ENCODE measurements at regions not wholly inside any gene's neighbourhood (a gene's known extent, or its start where the extent isn't known, plus 50 kb on each side); places are given as distances from the start of the nearest gene placed in this dataset.

DNA sequence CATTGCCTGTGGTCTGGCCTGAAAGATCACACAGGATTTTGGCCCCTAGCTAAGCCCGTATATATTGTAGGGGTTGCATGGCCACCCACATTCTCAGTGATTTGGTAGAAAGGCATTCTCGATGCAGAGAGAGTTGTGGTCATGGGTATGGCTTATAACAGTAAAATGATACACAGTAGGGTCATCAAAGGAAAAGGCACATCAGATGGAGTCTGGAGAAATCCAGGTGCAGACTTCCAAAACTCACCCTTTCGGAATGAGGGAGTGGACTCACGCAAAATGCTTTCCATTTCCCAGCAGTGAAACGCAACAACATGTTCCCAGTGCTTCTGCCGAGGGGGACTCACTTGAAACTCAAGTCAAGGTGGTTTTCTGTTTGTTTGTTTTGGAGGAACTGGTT is 802.5 kb upstream of the SLITRK1 start:
- DNase-seq, result no peak

DNA sequence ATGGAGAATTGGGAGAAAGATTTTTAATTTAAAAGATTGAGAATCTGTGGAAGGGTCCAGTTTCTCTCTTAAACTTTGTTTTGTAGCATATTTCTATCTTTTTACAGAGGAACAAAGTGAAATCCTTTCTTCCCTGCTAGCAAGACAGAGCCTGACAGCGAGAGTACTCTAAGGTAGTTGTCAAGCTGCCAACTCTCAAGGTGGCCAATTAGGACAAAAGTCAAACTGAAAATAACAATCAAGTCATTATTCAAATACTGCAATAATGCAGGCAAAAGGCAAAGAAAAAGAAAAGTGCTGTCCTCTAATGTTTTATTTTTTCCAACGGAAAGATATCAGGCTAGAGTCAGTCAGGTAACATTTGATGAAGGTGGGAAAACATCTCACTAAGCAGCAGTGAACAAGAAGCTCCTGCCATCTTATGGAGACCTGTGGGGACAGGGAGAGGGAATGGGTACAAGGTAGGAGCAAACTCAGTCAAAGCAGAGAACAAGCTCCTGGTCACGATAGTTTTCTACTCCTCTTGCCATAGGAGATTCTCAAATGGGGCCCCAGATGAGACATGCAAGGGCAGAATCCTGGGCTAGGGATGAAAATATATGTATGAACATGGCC is 801.9 kb upstream of the SLITRK1 start:
- no peak for DNase-seq

DNA sequence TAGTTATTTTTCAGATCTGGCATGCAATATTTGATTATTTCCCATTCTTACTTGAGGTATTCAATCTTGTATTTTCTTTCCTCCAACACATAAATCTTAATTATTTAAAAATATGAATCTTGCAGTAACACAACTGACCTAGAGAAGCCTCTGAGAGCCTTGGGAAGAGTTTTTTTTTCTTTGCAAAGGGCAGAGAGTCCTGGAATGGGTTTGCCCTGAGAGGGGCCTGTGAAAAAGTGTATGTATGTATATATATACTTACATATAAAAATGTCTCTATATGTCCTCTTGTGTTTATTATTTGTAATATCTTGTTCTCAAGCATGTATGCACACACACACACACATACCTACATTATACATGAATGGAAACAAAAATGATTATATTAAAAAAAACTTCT is 801.2 kb upstream of the SLITRK1 start:
- DNase-seq, result no peak

DNA sequence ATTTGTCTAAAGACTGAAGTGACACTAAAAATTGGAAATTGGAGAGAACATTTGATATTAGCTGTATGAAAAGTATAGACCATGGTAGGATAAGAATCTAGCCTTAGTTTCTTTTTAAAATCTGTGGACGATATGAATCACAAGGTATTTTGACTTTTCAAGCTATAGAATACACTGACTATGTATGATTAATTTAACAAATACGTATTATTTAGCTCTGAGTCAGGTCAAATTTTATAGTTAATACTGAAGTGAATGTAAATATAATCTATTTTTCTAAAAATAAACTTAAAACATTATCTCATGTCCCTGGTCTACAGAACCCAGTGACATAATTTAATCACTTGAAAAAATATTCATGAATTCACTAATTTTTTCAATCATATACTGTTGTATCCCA is 795.6 kb upstream of the SLITRK1 start:
- DNase-seq, result no peak

DNA sequence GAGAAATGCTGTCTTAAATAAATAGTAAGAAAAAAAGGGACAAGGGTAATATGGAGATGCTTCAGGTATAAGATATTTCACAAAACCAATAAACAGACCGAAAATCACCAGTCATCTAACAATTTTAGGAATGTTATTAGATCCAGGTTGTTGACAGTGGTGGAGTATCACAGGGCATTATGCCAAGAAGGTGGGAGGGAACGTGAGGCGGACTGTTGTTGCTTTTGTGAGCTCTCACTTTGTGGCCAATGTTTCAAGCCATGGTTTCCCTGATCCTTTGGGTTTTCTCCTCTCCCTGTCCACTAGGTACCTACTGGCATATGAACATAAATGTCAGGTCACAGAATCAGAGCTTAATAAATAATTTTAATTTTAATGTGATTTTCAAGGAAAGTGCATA is 790.3 kb upstream of the SLITRK1 start:
- DNase-seq, result no peak

DNA sequence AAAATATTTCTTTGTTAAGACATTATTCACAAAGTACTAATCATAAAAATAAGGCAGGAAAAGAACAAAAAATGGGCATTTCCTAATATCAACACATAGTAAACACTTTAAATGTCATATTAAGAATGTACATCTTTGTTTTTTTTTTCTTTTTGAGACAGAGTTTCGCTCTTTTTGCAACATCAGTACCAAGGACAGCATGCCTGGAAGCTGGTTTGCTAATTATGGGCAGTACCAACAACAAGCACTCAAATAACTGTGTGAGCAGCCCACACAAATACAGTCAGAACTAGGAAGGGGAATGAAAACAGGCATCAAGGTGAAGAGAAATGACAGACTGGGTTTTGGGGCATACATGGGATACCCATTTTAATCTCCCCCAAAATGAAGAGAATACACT is 788.0 kb upstream of the SLITRK1 start:
- no peak for DNase-seq

DNA sequence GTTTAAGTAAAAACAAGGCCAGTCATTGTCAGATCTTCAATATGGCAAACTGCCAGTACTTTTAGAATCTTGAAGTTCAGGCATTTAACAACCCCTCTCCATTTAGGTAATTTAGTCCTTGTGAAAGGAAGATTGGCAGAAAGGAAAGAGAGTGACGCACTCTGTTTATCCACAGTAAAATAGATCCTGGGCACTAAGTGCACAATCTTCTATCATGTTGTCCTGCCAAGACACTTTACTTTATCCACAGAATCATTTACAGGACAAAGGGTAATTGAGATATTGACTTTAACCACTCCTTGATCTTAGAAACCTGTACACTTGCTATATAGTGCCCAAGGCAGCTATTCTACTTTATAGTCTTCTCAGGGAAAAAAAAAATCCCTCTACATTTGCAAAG is 786.4 kb upstream of the SLITRK1 start:
- no peak for DNase-seq

DNA sequence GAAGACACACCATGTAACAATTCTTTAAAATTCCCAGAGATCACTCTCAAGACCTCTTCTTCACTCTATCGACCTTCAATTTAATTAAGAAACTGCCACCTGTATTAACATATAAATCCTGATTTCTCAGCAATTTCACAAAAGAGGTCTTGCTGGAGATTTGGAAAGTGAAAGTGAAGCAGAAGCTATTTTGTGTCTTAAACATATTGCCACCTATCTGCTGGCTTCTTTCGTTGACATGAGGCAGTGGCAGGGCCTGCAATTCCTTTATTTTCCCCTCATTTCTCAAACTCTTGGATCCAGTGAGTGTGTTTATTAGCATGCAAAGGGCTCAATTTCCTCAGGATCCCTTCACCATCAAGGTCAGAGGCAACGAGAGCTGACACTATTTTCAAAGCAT is 780.2 kb upstream of the SLITRK1 start:
- no peak for DNase-seq

DNA sequence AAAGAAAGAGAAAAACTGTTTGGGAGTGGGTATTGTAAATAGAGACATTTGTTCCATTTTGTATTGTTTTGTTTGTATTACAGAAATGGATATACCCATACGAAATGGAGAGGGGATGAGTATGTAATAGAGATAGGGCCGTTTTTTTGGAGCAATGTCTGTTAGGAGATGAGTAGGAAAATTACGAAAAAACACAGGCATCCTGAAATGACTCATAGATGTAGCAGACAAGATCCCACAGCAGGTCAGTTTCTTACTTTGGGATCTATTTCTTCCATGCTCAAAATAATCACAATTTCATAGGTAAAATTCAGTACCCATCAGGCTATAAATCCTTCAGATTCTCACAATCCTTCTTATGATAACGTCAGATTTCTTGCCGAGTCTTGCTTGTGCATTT is 779.4 kb upstream of the SLITRK1 start:
- no peak for DNase-seq

DNA sequence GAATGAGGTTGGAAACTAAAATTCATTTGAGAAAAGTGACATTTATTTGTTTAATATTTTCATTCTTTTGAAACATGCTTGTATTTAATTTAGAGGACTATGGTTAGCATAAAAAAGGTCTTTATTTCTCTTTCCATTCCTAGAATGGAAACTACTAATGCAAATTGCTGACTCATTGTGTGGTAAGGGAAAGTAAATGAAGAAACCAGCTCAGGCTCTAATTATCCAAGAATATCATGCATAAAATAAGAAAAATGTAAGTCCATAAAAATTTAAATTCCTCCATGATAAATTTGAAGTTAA is 777.0 kb upstream of the SLITRK1 start:
- no peak for DNase-seq

DNA sequence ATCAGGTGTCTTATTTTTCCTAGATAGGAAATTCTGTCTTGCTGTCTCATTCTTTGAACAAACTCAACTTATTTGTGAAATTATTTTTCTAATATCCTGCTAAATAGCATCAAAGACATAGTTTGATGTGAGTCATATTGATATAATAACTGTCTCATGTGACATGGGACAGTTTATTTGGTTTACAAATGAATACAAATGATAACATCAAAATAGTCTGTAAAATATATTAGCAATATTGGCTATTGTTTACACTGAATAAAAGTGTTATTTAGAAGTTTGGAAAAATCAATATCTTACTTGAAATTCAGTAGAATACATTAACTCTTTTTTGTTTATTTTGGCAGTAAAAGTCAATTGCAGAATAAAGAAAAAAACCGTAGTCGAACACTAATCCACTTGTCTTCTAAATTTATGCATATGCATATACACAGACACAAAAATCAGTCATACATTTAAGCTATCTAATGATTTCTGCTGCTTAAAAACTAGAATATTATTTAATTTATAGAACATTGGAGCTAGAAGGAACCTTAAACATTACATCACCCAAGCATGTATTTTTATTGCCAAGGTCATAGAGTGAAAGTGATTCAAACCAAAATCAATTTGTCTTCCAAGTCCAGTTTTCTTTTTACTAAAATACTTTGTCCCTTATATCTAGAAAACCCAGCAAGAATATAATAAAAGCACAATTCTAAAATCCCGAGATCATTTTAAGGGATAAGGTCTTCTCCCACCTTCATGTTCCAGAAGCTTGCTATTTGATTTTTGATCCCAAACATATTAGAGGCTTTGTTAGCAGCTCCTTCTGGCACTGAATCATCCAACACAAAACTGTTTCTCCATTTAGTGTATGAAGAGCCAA is 776.5 kb upstream of the SLITRK1 start:
- DNase-seq, result no peak

DNA sequence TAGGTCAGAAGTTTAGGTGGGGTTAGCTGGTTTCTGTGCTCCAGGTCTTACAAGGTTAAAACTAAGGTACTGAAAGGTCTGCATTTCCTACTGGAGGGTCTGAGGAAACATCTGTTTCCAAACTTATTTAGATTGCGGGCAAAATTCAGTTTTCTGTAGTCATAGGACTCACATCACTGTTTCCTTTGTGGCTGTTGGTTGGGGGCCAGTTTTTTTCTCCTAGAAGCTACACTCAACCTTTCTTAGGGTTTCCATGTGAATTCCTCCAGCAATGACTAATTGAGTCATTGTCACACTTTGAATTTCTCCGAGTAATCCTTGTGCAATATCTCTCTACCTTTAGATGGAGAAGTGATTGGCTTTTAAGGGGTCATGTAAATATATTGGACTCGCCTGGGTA is 773.4 kb upstream of the SLITRK1 start:
- DNase-seq, result no peak

DNA sequence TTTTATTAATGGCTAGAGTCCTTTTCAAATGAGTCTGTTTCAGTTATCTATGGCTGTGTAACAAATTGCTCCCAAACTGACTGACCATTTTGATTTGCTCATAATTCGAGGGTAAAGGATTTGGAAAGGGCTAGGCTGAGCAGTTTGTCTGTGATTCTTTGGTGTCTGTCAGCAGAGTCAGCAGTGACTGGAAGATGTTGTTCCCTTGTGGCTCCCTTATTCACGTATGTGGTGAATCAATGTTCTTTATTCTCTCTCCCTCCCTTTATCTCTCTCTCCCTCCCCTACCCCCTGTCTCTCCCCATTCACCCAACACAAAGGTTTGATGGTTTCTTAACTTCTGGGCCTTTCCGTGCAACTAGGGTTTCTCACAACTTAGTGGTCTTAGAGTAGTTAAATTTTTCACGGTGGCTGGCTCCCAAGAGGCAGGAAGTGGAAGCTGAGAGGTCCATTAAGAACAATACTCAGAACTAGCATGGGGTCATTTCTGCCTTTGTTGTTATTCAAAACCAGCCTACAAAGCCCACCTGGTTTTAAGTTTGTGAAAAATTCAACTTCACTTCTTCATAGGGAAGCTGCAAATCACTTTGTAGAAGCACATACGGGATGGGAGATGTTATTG is 772.5 kb upstream of the SLITRK1 start:
- DNase-seq, result no peak

DNA sequence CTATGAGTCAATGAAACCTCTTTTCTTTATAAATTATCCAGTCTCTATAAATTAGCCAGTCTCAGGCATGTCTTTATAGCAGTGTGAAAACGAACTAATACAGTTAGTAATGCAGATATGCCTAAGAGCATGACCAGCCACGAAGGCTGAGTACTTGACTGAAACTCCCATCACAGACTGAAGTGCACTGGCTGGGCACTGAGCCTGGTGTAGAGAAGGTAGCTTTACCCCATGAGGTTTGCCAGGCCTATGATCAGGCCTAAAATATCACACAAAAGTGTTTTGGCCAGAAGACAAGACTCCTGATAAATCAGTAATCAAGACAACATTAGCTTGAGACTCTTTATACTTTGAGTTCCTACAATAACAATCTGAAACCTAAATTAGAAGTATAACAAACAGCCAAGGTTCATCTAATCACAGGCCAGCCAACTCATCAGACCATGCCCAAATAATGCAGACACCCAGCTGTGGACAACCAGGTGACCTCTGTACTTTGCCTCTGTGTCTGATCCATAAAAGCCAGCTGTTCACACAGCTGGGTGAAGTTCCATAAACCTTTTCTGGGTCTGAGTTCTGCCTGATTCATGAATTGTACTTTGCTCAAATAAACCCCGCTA is 771.8 kb upstream of the SLITRK1 start:
- DNase-seq, result no peak

DNA sequence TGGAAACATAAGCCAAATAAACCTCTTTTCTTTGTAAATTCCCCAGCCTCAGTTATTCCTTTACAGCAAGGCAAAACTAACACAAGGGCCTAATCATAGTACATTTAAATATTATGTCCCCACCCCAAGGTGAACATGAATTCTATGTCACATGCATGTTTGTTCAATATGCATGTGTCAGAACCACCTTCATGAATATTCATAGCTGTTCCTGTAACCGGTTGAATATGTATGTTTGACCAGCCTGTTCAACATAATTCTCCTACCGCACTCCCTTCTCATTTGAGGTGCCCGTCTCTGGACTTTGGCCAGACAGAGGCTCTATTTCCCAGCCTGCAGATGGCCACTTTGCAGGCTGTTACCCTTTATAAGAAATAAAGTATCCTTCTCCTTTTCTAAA is 769.4 kb upstream of the SLITRK1 start:
- no peak for DNase-seq

DNA sequence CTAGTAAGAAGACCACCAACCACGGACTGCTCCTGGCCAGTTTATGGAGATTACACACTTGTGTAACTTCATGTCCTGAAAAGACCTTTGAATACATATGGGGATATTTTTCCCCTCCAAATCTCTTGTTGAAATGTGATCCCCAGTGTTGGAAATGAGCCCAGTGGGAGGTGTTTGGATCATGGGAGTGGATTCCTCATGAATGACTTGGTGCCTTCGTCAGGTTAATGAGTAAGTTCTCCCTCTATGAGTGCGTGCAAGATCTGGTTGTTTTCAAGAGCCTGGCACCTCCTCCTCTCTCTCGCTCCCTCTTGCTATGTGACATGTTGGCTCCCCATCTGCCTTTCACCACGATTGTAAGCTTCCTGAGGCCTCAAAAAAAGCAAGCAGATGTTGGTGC is 769.0 kb upstream of the SLITRK1 start:
- no peak for DNase-seq

DNA sequence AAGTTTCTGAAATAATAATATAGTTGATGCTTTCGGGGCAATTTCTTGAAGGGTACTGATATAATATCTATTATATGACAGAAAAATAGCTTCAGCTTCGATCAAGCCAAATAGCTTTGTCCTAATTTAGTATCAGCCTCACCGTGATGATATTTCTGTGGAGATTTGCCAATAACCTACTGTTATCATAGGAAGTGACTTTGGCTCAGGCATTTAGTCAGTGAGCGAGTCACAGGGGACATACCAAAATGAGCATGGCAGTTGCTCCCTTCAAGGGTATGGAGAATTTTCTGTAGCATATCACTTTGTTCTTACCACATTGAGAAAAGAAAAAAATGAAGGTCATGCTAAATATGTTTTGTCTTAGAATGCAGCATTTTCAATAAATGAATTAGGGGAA is 767.6 kb upstream of the SLITRK1 start:
- DNase-seq, result no peak

DNA sequence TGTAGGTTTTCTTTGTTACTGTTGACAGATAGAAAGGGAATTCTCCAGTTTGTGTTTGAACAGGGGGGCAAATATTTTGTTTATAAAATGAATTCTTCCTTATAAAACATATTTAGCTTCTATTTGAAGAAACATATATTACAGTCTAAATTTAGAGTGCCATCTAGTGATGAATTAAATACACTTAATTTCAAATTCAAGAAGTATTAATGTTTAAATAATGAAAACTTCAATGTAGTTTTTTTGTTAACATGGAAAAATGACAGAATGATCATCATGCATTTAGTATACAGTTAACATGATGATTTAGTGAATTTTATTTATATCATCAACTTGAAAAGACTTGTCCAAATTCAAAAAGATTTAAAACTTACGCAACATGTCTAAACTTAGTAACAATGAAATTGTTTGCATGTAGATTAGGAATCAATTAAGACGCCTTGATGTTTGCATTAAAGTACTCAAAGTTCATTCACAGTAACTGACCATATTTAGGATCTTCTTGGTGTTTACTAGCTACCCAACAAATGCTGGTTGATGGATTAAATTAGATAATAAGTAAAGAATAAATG is 765.9 kb upstream of the SLITRK1 start:
- DNase-seq, result no peak

DNA sequence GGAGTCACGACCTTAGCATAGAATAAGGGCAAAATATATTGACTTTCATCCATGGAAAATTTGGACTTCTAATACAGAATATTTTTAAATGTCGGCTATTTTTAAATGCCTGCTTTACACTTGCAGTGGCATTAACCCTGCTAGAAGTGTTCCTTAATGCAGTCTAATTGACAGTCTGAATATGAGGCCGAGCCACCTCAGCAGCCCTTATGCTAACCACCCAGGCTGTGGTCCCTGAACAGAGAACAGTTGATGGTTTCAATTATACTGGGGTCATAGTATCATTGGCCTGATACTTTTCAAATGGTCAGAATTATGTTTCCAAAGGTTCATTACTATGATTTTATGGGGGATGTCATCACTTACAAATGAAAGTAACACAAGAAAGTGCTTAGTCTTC is 764.7 kb upstream of the SLITRK1 start:
- no peak for DNase-seq

DNA sequence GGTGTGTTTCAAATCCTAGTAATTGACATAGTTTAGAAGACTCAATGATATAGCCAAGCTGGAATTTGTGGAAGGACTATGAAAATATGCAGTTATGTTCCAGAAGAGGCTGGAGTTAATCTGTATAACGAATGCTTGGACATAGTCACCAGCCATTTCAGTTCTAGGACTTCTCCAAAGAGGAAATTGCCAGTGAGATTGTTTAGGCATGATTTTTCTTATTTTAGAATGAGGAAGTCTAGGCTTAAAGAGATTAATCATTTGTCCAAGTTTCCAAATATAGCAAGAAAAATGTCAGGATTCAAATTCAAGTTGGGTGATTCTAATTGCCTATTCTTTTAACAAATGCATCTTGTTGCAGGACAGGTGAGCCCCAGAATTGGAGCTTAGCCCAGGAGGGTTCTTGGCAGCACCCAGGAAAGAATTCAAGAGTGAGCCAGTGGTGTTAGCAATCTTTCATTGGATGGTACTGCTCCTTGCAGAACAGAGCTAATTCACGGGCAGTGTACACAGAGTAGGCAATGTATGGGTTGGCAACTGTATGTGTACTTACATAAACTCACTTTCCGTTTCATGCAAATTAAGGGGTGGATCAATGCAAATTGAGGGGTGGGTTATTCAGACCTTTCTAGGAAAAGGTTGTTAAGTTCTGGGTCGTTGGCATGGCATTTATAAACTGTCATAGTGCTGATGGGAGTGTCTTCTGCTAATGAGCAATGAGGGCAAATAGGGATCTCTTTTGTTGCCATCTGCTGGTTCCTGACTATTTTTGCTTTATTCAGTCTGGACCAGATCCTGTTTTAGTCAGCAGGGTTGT is 763.1 kb upstream of the SLITRK1 start:
- no peak for DNase-seq

DNA sequence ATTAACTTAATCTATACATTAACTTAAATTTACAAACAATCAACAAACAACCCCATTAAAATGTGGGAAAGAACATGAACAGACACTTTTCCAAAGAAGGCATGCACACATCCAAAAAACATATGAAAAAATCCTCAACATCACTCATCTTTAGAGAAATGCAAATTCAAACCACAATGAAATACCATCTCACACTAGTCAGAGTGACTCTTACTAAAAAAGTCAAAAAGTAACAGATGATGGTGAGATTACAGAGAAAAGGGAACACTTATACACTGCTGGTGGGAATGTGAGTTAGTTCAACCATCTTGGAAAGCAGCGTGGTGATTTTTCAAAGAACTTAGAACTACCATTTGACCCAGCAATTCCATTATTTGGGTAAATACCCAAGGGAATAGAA is 759.2 kb upstream of the SLITRK1 start:
- no peak for DNase-seq

DNA sequence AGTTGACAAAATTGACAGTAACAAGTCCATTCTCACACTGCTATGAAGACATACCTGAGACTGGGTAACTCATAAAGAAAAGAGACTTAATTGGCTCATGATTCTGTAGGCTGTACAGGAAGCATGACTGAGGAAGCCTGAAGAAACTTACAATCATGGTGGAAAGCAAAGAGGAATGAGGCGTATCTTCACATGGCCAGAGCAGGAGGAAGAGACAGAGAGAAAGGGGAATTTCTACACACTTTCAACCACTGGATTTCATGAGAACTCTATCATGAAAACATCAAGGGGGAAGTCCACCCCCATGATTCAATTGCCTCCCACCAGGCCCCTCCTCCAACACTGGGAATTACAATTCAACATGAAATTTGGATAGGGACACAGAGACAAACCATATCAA is 758.4 kb upstream of the SLITRK1 start:
- DNase-seq, result no peak

DNA sequence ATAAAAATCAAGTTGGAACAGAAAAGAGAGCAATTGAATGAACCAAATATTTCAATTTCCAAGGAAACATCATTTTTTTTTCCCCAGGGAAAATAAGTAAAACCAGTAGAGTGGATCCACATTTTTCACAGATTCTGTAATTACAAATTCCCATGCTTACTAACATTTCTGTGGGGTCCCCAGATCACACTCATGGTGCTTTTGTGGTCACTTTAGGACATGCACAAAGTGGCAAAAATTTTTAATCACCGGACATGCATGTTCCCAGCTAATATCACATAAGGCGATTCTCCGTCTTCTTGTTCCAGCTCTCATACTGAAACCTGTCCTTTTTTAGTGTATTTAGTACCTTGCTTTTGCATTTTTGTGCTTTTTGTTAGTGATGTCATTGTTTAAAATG is 748.2 kb upstream of the SLITRK1 start:
- DNase-seq, result no peak

All from CD4-positive, alpha-beta T cell treated with Interleukin-4 for 1 hour (primary cell).